HG03103 (cell line): ENCODE measurements at regions not wholly inside any gene's neighbourhood (a gene's known extent, or its start where the extent isn't known, plus 50 kb on each side); places are given as distances from the start of the nearest gene placed in this dataset.

ENCODE experiments used
- ATAC-seq: cut with Tn5 transposase; IDR thresholded peaks from one replicate; pipeline ENCODE4 v1.9.1; 2021; ENCODE audit warnings: low read depth; ENCODE audit not compliant: unreplicated experiment

- ATAC-seq: peak; percentile 76
Observed at GRCh38 chr15:70319466-70319865, 221.7 kb upstream of the TLE3 start.

- ATAC-seq: peak; percentile 27
Observed at GRCh38 chr15:70318594-70319465, 221.1 kb upstream of the TLE3 start.

DNA sequence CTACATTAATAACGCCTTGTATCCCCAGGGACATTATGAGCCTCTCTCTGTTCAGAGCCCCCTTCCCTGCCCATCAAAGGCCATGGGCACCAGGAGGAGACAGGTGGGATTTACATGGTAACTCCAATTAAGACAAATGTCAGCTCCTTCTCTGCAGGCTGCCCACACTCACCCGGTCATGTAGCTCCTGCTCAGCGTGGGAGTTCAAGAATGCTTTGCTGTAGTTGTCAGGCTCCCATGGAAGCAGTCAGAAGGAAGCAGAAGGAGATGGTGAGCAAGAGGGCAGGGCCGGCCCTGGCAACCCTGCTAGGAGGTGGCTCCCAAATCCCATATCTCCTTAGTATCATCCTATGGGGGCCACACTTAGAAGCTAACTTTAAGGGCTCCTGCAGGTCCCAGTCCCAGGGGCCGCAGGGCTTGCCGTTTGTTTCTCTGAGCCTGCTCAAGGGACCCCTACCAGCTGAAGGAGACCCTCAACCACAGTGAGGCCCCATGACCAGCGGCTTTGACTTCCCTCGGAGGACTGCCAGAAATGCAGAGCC lies 218.4 kb upstream of the TLE3 start:
- no peak for ATAC-seq

GRCh38 chr15:70315431-70315830 lies 217.7 kb upstream of the TLE3 start:
- no peak for ATAC-seq

DNA sequence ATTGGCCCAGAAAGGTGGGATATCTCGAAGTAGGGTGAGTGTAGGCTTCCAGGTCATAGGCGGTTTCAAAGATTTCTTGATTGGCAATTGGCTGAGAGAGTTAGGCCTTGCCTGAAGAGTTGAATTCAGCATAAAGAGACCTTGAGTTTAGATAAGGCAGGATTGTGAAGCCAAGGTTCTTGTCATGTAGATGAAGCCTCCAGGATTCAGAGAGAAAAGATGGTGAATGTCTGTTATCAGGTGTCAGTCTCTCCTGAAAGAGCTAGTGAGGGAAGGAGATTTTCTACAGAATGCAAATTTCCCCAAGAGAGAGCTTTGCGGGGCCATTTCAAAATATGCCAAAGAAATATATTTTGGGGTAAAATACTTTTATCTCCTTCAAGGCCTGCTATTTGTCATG lies 217.0 kb upstream of the TLE3 start:
- ATAC-seq: no peak

DNA sequence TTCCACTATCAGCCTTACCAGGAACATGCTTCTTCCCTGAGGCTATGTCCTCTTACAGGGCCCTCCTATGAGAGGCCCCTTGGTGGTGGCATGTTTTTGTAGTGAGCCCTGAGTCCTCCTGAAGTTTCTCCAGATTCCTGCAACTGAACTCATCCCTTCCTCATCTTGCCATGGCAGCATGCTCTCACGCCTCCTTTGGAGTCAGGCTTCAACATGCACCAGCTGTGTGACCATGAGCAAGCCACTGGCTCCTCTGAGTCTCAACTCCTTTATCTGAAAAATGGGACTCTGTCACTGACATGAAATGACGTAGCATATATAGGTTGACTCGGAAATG lies 216.3 kb upstream of the TLE3 start:
- ATAC-seq: no peak

DNA sequence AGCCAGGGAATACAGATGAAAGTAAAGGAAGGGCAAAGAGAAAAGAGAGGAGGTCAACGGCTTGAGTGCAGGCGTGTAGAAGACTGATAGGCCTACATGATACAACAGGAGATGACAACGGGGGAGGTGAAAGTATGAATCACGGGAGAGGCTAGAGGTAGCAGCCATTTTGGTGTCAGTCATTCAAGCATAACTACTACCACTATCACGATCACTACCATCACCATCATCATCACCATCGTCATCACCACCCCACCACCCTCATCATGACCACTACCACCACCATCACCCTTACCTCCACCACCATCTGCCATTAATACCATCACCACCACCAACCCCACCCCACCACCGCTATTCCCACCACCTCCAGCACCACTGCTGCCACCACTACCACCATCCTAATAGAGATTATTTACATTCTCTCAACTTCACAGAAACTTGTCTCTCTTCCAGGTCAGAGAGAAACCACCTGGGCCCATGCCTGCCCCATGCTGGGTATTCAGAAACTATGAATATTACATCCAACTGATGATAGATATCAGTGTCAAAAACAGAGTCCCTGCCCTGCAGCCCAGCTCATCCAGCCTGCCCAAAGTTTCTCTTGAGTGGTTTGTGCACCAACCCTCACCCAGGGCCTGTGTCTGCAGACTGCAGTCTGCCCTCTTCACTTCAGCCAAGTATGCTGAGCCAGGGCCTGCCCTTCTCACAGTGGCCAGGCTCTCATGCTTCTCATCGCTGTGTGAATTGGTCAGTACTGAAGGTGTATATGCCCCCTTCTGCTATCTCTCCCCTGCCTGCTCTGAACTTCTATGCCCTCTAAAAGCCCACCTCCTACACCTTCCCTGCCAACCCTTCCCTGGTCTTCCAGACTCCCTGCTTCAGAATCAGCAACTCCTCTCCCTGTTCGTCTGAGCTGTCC lies 215.6 kb upstream of the TLE3 start:
- no peak for ATAC-seq

DNA sequence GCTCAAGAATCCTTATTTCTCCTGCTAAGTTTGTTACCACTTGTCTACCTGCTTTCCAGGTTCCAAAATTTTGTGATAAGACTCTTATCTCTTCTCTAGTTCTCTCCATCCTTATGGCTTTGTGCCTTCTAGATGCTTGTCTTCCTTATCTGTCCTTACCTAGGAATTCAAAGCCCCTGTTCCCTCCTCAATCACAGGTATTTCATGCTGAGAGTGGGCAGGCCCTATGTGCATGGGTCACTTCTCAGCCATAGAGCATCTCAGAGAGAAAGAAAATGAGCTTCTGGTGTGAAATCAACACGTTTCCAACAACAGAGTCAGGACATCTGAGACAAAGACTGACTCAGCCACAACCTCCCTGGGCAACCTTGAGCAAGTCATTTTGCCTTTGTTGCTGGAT lies 214.1 kb upstream of the TLE3 start:
- ATAC-seq: no peak

- ATAC-seq: no peak
Observed at GRCh38 chr15:70309716-70310115, 212.0 kb upstream of the TLE3 start.

GRCh38 chr15:70308735-70309434 lies 211.2 kb upstream of the TLE3 start:
- no peak for ATAC-seq

- ATAC-seq: no peak
Observed at GRCh38 chr15:70308011-70308734, 210.5 kb upstream of the TLE3 start.

GRCh38 chr15:70306582-70306981 lies 208.9 kb upstream of the TLE3 start:
- ATAC-seq: no peak

DNA sequence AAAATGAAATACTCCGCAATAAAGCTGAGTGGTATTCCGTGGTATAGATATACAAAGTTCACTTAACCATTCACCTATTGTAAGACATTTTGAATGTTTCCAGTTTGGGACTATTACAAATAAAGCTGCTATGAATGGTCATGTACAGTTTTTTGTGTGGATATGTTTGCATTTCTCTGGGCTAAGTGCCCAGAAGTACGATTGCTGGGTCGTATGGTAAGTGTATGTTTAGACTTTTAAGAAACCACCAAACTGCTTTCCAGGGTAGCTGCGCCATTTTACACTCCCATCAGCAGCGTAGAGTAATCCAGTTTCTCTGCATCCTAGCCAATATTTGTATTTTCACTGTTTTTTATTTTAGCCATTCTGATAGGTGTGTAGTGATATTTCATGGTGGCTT lies 208.4 kb upstream of the TLE3 start:
- ATAC-seq: no peak

GRCh38 chr15:70303981-70304380 lies 206.3 kb upstream of the TLE3 start:
- no peak for ATAC-seq

DNA sequence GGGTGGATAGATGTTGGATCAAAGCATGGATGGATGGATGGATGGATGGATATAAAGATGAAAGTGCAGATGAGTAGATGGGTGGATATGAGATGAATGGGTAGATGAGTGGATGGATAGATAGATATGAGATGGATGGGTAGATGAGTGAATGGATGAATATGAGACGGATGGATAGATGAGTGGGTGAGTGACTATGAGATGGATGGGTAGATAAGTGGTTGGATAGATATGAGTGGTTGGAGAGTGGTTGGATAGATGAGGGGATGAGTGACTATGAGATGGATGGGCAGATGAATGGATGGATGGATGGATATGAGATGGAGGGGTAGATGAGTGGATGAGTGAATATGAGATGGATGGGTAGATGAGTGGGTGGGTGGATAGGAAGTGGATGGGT lies 204.6 kb upstream of the TLE3 start:
- no peak for ATAC-seq

DNA sequence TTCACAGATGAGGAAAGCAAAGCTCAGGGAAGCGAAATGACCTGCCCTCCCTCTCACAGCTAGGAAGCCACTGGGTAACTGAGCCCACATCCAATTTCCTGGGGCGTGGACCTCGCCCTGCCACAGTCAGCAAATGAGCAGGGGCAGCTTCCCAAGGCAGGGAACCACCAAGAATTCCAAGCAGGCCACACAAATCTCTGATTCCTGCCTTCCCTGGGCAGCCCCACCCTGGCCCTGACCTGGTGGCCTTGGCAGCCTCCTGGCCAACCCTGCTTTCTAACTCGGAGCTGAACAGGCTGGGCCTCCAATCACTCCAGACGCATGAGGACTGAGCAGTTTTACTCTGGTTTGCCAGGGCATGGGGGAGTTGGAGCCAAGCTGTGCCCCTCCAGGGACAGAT lies 203.7 kb upstream of the TLE3 start:
- no peak for ATAC-seq

DNA sequence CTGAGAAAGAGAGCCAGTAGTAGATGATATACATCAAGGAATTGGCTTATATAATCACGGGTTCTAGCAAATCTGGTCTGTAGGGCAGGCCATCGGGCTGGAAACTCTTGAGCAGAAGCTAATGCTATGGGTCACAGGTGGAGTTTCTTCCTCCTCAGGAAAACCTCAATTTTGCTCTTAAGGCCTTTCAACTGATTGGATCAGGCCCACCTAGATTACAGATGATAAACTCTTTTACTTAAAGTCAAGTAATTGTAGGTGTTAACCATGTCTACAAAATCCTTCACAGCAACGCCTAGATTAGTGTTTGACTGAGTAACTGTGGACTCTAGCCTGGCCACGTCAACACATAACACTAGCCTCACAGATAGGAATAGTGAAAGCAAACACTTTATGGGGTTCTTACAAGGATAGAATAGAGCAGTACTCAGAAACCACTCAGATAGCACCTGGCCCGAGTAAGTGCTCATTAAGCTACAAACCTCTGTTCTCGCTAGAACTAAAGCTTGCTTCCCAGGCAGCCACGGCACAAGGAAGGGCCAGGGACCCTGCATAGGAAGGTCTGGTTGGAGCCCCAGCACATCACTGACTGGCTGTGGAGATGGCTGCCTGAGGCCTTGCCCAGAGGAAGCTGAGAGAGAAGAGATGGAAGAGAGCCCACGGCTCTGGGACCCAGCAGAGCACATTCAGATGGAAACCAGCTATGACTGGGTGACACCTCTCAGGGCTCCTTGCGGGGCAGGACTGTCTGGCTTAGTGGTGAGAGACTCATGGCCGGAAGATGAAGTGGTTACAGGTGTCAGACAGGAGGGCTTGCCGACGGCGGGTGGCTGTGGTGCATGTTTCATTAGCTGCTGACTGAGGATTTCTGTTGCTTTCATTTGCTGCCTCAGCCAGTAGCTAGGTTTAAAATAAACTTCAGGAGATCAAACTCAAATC lies 202.5 kb upstream of the TLE3 start:
- ATAC-seq: peak; percentile 98

- ATAC-seq: no peak
Observed at GRCh38 chr15:70297465-70298058, 199.8 kb upstream of the TLE3 start.
